GM12873 (cell line): ENCODE measurements at regions not wholly inside any gene's neighbourhood (a gene's known extent, or its start where the extent isn't known, plus 50 kb on each side); places are given as distances from the start of the nearest gene placed in this dataset.

Source experiments
- TF ChIP-seq, protein P1 (sequence below): IDR thresholded peaks from 2 replicates; pipeline ENCODE4 v1.5.1; 2012; ENCODE audit warnings: low read depth, mild to moderate bottlenecking, moderate library complexity, low read length, control low read depth; ENCODE audit not compliant: insufficient read depth; ENCODE audit errors: missing control alignments

DNA sequence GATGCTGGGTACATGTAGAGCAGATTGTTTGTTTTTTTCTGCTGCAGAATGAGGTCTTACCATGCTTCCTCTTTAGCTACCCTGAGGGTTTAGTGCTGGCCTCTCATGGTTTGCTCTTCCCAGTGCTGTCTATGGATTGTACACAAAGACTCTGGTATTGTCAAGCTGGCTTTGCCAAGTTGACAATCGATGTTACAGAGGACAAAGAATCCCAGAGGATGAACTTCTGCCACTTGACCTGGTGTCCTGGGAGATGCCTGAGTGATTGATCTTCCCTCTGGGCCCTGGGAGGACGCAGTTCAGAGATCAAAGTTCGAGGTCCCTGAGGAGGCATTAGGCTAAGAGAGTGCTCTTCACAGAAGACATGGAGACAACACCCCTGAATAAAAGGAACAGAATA lies 865.4 kb downstream of the CCSER2 start:
- TF ChIP-seq, protein P1, sequence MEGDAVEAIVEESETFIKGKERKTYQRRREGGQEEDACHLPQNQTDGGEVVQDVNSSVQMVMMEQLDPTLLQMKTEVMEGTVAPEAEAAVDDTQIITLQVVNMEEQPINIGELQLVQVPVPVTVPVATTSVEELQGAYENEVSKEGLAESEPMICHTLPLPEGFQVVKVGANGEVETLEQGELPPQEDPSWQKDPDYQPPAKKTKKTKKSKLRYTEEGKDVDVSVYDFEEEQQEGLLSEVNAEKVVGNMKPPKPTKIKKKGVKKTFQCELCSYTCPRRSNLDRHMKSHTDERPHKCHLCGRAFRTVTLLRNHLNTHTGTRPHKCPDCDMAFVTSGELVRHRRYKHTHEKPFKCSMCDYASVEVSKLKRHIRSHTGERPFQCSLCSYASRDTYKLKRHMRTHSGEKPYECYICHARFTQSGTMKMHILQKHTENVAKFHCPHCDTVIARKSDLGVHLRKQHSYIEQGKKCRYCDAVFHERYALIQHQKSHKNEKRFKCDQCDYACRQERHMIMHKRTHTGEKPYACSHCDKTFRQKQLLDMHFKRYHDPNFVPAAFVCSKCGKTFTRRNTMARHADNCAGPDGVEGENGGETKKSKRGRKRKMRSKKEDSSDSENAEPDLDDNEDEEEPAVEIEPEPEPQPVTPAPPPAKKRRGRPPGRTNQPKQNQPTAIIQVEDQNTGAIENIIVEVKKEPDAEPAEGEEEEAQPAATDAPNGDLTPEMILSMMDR: no peak

DNA sequence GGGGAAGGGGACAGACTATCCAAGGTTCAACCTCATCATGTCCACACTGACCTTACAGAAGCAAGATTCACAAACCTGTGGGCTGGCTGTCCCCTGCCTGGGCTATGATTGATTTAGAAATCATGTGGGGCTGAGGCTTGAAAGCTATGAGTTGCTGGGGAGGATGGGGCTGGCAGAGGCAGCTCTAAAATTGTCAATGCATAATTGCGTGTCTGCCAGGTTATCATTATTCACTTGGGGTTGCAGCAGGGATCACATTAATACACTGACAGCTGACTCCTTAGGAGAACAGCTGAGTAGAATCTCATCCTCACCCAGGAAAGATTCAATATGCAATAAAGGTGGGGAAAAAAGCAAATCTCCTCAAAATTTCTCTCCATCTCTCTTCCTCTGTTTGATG lies 866.3 kb downstream of the CCSER2 start:
- TF ChIP-seq, protein P1: no peak

DNA sequence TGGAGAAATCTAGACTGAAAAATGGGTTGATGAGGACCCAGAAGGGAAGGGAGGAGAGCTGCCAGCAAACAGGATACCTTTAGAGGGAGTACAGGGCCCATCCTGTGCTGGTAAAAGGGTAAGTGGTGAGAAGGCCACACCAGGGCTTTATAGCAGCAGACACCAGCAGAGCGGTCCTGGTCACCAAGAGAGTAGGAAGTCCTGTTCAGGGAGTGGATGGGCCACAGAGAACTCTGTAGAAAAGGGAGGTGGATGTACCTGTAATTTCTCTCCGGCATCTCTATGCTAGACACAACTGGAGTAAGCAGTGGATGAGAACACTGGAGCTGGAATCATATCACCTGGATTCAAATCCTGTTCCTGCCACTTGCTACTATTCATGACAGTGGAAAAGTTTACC lies 867.2 kb downstream of the CCSER2 start:
- TF ChIP-seq, protein P1: no peak

DNA sequence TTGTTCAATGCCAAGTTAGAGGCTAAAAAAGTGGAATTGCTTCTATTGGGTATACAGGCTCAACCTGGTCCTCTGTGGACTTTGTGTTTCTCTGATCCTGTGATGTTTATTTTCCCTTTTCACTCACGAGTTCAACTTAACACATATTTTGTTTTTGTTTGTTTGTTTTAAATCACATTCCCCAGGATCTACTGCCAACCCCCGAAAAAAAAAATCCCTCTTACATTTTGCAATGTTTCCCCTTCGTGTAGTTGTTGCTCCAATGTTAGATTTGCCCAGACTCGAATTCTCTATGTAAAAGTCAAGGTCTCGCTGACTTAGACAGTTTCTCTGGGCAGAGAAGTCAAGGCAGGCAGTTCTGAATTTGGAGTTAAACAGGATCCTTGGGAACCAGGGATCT lies 876.4 kb downstream of the CCSER2 start:
- TF ChIP-seq, protein P1: no peak

DNA sequence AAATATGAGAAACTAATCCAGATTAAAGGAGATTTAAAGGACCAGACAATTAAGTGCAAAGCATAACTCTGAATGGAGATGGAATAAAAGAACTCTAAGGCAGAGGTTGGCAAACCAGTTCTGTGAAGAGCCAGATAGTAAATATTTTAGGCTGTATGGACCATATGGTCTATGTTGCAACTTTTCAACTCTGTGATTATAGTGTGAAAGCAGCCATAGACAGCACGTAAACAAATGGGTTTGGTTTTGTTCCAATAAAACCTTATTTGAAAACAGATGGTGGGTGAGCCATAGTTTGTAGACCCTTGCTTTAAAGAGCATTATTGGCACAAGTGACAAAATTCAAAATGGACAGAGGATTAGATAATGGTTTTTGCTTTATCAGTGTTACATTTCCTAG lies 884.1 kb downstream of the CCSER2 start:
- TF ChIP-seq, protein P1: no peak

DNA sequence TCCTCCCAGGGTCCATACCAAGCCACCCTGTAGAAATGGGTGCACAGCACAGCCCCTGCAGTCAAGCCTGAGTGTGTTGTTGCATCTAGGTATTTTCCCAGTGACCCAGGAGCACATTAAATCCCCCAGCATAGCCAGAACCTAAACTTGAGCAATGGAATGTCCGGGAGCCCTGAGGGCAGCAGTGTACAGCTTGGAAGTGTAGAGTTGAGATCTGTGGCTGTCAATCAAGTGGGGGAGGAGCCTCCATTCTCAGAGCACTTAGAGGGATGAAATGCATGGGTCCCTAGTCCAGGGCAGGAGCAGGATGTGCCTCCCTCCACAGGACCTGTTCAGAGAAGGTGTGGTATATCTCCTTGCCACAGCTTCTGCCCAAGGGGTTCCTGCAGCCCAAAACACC lies 885.1 kb downstream of the CCSER2 start:
- TF ChIP-seq, protein P1: no peak

DNA sequence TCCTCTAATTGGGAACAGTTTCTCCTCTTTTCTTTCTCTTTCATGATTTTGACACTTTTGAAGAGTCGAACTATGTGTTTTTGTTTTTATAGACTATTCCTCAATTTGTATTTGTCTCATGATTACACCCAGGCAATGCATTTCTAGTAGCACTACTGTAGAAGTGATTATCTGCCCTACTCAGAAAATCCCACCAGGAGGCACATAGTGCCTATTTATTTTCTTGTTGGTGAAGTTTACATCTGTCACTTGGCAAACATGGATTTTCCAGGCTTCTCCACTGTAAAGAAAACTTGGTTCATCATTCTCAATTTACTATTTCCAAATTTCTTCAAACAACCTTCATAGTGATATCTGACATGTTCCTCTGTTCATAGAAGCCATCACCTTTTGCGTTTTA lies 893.9 kb downstream of the CCSER2 start:
- TF ChIP-seq, protein P1: no peak

DNA sequence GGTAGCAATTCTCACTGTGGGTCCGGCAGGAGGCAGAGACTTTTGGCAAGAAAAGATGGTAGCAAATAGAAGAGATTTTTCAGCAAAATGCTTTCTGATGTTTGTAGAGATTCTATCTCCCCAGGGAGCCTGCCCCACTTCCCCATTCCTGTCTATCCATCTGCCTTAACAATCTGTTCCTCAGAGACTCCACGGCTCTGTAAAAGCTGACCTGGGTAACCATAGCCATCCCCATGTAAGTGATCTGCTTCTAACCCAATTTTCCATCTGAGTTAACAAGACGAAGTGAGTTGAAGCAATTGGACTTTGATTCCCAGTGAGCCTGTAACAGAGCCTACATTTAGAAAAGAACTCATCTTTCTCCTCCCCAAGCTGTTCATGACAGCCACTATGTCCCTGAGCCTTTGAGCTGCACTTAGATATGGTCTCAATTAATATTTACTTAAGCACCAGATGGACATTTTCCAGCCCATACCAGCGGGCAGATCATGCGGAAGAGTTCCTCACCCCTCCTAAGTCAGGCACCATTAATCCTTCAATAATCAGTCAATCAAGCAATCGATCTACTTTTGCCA lies 896.1 kb downstream of the CCSER2 start:
- TF ChIP-seq, protein P1: no peak
